Activated T-cell treated with anti-CD3 and anti-CD28 coated beads for 48 hours (primary cell): ENCODE measurements at regions not wholly inside any gene's neighbourhood (a gene's known extent, or its start where the extent isn't known, plus 50 kb on each side); places are given as distances from the start of the nearest gene placed in this dataset.

Experiments used
- DNase-seq: peaks from one replicate; pipeline ENCODE4 v3.0.0-alpha.2; 2020; ENCODE audit warnings: low read depth

DNA sequence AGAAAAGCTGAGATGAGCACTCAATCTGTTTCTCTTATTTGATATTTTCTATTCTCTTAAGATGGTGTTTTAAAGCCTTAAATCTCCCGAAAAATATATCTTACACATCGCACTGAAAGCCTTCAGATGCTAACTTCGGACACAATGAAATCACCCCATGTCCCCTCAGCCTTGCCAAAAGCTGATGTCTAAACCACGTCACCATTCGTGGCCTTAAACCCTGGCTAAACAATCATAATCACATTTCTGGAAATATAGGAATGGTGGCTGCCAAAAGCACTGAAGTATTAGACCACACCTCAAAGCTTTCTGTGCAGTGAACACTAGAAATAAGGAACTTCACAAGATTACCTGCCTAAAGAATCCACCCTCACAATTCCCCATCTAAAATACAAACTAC is 402.7 kb downstream of the SOX9 start:
- DNase-seq, result no peak

- DNase-seq, result no peak
Observed at GRCh38 chr17:72525225-72526015, 404.6 kb downstream of the SOX9 start.

GRCh38 chr17:72526769-72527168 is 405.9 kb downstream of the SOX9 start:
- no peak for DNase-seq

- no peak for DNase-seq
Observed at GRCh38 chr17:72527789-72528188, 407.0 kb downstream of the SOX9 start.

GRCh38 chr17:72528683-72529082 is 407.9 kb downstream of the SOX9 start:
- no peak for DNase-seq

- DNase-seq, result no peak
Observed at GRCh38 chr17:72529386-72529785, 408.6 kb downstream of the SOX9 start.

DNA sequence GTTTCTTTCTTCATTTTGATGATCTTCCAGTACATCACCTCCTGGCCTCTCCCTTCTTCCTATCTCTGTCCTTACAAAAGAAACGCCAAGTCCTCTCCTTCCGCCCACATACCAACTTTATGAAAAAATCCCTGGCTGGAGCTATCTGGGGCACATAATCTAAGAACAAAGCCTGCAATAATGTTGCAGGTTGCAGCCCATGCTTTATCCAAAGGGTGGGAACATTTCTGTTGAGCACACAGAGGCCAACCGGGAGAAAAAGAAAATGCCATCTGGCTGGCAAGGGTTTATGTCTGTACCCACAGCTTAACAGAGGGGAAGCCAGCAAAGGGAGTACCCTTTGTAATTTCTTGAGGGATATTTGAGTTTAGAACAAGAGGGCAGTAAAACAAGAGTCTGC is 409.6 kb downstream of the SOX9 start:
- DNase-seq, result no peak

DNA sequence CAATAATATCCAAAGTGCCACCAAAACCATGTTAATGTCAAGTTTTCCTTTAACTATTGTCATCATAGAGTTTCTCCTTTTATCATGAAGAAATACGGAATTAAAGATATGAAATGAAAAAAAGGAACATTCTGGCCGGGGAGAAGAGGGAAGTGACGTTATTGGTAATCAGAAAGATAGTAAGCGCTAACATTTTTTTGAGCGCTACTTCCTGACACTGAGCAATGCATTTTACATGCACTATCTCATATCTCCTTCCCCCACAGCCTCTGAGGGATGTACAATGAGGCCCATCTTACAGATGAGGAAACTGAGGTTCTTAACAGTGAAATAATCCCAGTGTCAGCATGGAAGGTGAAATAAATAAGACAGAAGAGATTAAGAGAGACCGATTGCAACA is 410.9 kb downstream of the SOX9 start:
- no peak for DNase-seq

DNA sequence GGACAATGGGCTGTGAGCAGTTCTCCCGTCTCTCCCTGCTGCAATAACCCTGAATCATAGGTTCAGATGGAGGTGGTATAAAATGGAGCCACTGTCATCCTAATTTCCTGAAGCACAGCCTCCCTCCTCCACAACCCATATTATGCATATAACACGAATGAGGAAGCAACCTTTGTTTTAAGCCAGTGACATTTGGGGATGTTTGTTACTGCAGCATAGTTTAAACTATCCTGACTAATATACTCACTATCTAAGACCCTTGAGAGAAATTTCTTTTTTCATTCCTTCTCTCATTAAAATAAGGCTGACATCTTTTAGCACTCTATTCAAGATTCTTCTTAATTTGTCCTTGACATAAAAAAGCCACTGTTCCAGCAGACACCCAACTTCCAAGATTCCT is 413.4 kb downstream of the SOX9 start:
- no peak for DNase-seq

DNA sequence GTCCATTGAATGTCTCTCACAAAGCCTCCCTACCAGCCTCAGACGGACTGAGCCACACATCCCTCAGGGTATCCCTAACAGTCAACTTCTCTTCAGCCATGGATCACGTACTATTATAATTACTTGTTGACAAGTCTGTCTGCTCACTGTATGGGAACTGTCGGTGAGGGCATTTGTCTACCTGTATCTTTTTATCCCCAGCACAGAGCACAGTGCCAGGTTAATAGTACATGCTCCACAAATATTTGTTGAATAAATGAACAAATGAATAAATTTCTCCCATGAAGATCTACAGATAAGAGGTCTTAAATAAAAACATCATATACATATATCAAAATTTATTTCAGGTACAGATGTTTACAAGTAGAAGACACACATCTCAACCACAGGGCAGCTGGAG is 414.0 kb downstream of the SOX9 start:
- no peak for DNase-seq

DNA sequence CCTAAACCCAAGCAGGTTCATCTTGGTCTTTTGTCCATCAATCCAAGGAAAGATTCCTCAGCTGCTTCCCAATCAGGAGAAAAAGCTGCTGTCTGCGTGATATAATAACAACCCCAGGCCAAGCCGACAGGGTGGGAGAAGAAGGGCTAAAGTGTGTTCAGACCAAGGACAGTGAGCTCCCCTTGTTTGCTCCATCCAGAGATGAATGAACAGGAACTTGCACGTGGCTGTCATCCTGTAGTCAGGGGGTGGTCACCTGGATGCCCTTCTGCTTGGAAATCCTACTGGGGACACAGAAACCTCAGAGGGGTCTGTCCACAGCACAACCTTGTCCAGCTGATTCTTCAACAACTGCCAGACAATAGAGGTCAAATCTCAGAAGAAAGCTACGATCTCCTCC is 414.5 kb downstream of the SOX9 start:
- no peak for DNase-seq

DNA sequence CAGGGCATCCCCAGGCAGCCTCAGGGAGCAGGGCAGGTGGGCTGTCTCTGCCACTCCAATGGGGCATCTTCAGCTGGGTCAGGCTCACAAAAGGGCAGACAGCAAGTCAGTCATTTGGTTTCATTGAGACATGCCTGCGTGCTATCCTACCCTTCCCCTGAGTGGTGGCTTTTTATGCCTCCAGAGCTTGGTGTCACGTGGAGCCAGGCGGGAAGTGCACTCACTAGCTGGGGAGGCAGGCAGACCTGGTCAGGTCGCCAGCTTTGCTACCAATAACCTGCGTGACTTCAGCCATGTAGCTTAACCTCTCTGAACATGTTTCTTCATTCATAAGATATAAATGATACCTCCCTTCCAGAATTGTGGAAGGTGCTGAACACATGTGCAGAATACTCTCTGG is 415.0 kb downstream of the SOX9 start:
- DNase-seq, result no peak

DNA sequence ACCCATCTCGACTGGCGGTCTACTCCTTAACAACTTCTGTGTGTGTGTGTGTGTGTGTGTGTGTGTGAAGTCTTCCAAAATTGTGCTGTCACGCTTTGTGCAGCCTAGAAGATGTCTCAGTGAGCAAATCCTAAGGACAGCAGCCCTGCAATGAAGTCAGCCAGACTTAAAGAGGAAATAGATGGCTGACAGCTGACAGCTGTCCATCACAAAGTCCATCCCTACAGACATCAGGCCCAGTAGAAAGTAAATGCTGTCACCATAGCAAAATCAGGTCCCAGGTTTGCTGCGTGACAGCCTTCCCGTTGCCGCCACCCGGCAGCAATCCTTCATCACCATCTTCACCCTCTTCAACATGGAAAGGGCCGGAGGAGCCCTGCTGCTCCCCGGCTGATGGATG is 416.0 kb downstream of the SOX9 start:
- DNase-seq, result no peak

GRCh38 chr17:72538443-72538842 is 417.6 kb downstream of the SOX9 start:
- no peak for DNase-seq

DNA sequence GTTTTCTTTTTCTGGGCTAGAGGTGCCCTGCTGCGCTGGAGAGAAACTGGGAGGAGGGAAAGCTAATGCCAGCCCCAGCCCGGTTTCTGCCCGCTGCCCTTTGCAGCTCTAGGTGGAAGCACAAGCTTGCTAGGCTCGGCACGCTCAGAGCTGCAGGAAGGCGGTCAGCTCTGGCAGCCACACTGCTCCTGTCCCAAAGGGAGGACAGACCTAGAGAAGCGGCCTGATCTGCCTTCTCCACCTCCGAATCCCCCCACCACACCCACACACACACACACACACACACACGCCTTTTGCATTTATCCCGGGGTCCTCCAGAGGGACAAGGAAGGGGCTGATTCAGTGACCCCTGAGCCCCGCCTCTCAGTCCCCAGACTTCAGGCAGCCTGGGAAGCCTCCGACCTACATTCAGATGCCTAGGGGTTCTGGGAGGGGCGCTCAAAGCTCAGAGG is 418.1 kb downstream of the SOX9 start:
- no peak for DNase-seq

DNA sequence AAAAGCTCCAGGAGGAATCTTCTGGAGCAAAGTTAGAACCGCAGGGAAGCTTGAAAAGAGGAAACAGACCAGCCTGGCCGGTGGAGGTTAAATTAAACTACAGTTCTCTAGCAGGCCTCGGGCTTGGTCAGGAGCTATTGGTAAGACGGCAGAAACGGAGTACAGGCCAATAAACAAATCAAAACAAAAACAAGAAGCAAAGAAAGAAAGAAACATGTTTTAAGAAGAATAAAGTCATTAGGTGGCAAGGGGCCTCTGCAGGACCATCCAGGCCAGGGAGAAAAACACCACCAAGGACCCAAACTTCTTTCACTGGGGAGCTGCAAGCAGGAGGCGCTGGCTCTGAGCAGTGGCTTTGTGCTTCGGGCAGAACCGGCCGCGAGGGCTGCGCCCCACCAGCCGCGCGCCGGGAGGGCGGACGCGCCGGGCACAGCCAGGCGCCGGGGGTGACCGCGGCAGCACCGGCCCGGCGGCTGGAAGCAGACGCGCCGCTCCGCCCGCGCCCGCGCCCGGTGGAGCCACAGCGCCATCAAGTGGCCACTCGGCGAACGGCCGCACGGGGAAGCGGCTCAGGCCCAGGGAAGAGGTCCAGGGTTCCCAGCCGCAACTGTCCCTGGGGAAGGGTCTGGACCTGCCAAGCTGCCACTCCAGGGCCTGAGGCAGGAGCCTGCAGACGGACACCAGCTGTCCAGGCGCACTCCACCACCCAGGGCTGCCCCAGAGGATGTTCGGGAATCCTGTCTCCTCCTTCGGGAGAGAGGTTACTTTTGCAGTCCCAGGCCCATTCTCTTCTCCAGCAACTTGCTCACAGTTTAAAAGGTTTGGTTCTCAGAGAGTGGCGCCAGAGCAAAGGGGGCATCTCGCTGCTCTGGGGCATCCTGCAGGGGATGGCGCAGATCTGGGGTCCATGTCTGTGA is 419.4 kb downstream of the SOX9 start:
- peak; percentile 69 for DNase-seq

DNA sequence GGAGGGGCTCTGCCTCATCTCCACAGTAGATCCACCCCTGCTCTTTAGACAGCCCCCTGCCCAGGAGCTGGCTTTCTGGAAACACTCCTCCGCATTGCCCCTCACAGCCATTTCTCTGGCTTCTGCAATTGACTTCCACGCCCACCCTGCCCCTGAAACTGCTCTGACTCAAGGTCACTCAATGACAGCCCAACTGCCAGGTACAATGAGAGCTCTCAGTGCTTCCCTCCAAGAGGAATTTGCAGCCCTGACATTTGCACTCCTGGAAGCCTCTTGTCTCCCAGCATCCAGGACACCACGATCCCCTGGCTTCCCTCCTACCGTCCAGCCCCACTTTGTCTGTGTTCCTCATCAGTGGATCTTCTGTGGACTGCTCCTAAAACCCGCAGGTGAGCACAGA is 421.5 kb downstream of the SOX9 start:
- DNase-seq, result no peak

GRCh38 chr17:72545766-72546165 is 424.9 kb downstream of the SOX9 start:
- no peak for DNase-seq

DNA sequence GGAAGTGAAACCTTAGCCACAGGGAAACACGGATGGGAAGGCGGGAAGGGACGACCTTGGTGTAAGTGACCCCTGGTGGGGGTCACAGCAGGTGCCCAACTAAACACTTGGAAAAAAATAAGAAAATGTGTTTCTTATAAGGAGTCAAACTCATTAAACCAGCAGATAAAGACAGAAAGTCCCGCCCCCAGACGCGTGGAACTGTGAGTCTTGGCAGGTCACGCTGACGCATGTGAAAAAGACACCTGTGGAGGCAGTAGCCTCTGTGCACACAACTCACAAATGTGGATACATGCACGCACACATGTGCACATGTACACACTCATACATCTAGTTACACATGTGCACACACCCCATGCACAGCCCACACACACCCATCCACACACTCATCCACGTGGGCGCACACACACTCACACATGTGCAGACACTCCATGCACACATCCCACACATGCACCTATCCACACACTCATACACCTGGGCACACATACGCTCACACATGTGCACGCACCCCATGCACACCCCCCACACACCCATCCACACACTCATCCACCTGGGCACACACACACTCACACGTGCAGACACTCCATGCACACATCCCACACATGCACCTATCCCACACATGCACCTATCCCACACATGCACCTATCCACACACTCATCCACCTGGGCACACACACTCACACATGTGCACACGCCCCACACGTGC is 432.4 kb downstream of the SOX9 start:
- DNase-seq, result no peak

GRCh38 chr17:72554508-72554907 is 433.7 kb downstream of the SOX9 start:
- DNase-seq, result no peak

GRCh38 chr17:72555052-72555451 is 434.2 kb downstream of the SOX9 start:
- DNase-seq, result no peak

DNA sequence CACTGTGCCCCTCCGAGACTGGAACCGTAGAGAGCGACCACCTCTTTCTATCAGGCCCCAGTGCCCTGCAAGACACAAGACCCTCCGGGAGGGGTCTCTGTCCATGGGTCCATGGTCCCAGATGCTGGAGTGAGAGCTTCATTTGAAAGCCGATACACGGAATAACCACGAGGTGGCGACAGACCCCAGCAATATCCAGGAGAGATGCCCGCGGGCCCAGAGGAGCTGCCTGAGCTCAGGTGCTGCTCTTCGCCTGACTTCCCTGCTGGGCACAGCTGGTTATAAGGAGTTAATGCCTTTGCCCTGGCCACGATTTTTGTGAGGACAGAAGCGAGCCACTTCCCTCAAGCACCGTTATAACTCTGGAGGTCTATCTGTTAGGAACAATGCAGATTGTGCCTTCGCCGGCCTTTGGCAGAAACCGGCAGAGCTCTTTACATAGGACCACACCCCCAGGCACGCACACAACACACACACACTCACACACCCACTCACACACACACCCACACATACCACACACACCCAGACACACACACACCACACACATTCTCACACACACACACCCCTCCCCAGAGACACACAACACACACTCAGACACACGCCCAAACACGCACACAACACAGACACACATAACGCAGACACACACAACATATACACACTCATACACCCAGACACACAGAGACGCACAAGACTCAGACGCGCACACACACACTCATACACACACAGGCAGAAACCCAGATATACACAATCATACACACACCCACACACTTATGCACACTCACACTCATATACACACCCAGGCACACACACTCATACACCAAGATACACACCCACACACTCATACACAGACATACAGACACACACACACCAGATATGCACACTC is 436.4 kb downstream of the SOX9 start:
- peak; percentile 59 for DNase-seq
